Inflammatory macrophage (primary cell): ENCODE measurements at regions not wholly inside any gene's neighbourhood (a gene's known extent, or its start where the extent isn't known, plus 50 kb on each side); places are given as distances from the start of the nearest gene placed in this dataset.

Source experiments
- DNase-seq, 2 donors: peaks; one replicate each; pipeline ENCODE4 v3.0.0-alpha.2; 2020 to 2022

DNA sequence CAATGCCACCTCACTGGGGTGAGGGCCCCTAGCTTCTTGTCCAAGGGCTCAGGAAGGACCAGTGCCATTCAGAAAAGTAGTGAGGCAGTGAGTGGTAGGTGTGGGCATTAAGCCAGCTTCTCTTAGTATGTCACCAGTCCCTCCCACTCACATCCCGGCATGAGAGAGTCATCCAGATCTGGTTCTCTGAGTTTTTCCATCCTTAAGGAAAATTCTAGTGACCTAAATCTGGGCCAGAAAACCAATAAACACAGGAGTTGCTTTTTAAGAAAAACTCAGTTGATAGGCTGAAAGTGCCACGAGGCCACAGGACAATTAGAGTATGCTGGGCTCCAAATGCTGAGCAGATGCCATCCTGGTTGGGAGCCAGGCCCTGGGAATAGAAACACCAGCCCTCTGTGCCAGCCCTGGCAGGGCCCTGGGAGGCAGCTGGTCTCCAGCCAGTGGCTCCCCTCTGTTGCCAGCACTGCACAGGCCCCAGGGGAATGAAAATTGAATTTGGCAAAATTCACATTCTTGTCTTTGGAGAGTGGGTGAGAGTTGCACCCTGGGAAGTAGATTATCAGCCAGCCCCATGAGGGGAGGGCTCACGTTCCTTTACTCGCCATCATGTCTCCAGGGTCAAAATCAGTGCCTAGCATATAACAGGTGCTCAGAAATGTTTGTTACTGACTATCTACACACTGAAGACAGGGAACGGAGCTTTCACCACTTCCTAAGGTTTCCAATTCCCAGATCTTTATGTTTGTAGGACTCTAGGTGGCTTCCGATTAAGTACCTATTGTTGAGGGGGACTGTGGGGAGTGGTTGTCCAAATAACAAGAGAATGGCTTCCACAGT, 52.8 kb downstream of the FAM43A start:
- no peak for DNase-seq

DNA sequence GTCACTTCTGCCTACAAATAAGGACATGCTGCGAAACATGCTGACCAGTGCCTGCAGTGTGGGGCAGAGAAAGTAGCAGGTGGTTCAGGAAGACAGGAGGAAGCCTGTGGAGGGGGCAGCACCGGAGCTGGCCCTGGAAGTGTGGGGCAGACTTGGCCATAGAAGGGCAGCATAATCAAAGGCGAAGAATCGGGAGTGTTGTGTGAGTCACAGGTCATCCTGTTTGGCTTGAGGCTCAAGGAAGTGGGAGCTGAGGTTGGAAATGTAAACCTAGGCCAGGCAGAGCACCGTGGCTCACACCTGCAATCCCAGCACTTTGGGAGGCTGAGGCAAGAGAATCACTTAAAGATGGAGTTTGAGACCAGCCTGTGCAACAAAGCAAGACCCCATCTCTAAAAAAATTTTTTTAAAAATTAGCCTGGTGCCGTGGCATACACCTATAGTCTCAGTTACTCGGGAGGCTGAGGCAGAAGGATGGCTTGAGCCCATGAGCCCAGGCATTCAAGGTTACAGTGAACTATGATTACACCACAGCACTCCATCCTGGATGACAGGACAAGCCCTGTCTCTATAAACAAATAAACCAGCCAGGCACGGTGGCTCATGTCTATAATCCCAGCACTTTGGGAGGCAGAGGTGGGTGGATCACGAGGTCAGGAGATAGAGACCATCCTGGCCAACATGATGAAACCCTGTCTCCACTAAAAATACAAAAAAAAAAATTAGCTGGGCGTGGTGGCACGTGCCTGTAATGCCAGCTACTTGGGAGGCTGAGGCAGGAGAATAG, 54.0 kb downstream of the FAM43A start:
- DNase-seq, result no peak

DNA sequence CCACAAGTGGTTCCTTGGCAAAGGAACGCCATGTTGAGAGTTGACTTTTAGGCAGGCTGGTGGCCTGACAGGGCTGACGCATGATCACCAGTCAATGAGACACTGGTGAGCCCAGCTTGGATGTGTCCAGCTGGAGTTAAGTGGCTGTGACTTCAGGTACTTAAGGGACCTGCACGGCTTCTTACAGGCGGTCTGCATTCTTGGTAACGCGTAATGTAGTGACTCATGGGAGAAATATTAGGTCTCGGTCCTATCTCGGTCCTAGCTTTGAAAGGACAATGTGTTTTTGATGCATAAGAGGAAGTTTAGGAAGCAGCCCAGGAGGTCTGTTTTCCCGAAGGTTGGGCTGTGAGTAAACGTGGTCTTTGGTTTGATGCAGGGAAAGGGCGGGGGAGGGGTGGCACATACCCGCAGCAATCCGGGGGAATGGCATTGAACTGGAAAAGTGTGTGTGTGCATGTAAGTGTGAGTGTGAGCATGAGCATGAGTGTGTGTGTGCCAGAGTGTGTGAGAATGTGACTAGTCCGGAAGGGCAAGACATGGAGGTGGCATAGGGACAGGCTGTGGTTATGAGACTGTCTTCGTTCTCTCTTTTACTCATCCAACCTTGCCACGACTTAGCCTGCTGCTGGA, 55.3 kb downstream of the FAM43A start:
- no peak for DNase-seq

DNA sequence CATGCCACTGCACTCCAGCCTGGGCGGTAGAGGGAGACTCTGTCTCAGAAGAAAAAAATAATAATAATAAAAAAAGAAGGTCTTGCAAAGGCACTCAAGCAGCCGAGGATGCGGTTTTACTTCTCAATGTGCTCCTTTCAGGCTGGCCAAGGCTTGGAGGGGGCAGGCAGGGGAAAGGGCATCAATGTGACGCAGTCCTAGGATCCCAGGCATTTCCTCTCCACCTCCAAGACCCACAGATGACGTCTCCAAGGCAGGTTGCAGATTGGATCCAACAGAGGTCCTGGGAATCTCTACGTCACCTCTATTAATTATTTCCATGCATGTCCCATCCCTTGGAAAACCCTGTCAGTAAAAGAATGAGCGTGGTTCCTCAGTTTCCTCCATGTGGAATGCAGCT, 56.2 kb downstream of the FAM43A start:
- DNase-seq, result no peak

DNA sequence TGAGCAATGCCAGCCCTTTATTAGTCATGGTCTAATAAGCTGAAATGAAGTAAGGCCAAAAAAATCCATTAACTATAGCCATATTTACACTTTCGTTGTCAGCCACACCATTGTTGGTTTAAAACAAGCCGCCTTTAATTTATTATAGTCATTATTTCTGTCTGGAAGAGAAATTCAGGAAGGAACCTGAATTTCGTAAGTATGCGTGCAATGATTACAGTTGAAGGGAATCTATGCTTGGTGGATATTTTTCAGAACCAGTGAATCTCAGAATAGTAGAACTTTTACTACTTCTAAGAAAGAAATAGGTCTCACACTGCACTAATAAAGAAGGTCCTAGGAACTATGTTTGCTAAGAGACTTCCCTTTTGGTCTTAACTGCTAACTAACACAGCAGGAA, 59.1 kb downstream of the FAM43A start:
- peak; percentile 41 to 54 for DNase-seq

DNA sequence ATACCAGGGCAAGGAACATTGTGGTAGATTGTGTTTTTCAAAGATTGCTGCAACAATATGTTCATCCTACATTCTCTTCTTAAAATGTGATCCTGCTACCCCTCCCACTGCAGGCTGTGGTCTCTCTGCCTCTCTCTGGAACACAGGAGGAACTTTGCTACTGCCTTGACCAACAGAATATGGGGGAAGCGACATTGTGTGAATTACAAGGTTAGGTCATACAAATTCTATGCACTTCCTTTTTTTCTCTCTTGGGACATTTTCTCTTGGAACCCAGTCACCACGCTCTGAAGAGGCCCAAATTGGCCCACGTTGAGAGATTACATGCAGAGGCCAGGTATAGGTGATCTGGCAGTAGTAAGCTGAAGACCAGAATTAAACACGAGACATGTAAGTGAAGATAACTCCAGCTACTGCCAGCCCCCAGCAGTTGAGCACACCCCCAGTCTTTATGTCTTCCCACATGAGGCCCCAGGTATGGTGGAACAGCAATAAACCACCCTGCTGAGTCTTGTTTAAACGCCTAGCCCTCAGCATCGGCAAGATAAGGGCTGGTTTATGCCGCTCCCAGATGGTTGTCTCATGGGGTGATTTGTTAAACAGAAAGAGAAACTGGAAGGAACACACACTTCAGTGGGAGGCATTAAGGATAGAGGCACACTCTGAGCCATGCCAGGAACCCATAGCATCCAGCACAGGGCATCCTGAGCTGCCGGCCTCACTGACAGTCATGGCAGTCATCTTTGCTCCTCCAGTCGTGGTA, 59.9 kb downstream of the FAM43A start:
- DNase-seq, result peak; percentile 83 to 86

DNA sequence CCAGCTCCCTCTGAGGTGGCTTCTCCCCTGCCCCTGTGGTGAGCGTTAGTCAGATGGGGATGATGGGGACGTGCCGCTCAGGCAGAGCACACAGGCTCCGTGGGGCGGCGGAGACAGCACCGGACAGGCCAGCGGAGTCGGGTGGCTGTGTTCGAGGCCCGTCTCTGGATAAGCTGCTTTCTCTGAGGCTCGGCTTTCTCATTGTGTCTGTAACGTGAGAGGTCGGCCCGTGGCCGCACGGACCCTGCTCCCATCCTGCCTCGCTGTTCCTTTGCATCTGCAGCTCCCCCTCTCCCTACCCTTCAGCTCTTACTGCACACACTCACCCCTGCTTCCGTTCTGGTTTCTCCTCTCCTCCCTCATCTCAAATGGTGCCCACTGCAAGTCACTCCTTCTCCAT, 62.5 kb downstream of the FAM43A start:
- DNase-seq, result no peak

DNA sequence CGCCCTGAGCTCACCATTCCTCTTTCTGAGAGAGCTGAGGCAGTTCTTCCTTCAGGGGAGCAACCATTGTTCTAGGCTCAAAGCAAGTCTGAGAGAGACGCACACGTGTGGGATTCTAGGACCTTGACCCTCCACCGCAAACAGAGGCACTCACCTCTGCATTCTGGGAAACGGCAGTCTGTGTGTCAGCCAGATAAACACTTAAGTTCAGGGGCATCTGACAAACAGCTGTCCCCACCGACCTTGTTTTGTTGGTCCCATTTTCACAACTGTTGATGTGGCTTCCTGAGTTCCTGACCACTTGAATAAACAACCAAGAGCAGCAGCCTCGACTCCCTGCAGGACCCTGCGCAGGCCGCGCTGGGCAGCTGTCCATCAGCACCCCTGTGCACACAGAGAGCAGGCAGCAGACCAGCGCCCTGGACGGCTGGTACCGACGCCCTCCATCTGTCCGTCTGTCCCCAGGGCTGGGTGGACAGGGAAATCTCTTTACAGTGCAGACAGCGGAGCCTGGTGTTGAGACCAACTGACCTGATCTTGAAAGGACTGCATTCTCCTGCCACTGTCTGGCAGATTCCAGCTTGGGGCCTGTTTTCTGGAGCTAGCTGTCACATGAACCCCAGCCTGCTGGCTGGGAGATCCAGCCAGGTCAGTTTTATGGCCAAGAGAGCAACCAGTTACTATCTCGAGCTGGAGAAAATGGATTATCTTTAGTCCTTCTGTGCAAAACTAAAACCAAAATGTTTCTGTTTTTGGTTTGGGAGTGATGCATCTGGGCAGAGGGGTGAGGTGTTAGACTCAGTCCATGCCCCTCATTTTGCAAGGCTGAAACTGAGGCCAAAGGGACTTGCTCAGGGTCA, 64.2 kb downstream of the FAM43A start:
- no peak for DNase-seq

DNA sequence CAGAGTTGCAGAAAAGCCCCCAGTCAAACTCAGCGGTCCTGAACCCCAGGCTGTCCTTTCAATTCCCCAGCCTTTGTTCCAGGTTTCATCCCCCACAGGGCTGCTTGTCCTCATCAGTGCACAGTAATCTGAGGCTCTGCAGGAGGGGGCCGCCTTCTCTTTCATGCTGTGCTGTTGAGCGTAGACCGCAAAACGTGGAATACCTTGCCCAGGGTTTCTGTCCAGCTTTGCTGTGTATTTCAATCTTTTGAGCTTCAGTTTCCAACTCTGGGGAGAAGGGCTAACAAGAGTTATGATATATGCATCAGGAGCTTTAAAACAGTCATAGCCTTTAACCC, 64.8 kb downstream of the FAM43A start:
- no peak for DNase-seq

DNA sequence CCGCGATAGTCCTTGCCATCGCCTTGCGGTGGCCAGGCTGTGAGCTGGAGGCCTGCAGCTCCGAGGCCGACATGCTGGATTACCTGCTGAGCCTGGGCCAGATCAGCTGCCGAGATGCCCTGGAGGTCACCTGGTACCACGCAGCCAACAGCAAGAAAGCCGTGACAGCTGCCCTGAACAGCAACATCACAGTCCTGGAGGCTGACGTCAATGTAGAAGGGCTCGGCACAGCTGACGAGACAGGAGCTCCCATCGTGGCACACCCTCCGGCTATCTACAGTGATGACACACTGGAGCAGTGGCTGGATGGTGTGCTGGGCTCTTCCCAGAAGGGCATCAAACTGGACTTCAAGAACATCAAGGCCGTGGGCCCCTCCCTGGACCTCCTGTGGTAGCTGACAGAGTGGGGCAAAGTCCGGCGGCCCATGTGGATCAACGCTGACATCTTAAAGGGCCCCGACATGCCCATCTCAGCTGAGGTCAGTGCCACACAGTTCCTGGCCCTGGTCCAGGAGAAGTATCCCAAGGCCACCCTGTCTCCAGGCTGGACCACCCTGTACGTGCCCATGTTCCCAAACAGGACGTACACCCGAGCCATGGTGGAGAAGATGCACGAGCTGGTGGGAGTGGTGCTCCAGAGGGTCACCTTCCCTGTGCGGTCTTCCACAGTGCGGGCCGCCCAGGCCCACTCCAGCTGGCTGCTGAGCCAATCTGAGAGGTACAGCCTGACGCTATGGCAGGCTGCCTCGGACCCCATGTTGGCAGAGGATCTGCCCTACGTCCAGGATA, 70.2 kb downstream of the FAM43A start:
- no peak for DNase-seq

DNA sequence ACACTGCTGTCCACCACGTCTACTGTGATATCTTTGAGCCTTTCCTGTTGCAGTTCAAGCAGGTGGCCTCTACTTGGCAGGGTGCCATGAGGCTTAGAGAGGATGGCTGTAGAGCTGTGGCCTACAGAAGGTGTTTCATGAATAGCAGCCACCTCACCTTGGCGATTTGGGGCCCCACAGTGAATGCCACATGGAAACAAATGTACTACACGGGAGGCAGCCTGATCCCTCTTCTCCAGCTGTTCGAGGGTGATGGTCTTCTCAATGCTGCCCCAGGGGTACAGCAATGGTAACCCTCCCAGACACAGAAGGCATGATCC, 70.7 kb downstream of the FAM43A start:
- DNase-seq, result no peak

DNA sequence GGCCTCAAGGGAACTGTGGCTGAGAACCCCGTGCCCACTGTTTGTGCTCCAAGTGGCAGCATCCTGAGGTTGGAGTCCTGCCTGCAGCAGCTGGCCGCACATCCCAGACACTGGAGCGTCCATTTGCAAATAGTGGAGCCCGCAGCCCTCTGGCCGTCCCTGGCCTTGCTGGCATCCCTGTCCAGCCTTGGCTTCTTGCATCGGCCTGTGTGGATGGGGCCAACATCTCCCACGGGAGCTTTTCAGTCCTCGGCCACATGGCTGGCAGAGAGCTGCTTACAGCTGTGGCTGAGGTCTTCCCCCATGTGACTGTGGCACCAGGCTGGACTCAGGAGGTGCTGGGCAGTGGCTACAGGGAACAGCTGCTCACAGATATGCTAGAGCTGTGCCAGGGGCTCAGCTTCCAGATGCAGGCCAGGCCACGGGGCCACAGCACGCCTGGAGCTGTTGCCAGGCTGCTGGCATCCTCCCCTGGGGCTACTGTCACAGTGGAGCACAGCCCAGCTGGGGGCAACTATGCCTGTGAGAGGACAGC, 71.2 kb downstream of the FAM43A start:
- DNase-seq, result no peak

DNA sequence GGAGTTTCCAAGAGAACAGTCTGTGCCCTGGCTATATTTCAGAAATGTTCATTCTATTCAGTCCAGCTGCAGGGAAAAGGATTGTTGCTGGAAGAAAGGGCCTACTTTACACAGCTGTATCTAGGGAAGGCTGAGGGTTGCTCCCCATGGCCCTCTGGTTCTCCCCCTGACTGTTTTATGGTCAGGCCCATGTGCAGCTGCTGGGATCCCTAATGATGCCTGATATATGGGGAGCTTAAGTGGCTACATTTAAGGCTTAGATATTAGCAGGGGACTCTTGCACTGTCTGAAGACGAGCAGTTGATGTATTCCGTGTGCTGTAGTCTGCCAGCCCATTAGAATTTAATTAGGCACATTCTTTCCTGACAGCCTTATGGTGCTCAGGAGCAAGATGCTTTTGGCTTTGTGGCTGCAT, 72.0 kb downstream of the FAM43A start:
- DNase-seq, result no peak

DNA sequence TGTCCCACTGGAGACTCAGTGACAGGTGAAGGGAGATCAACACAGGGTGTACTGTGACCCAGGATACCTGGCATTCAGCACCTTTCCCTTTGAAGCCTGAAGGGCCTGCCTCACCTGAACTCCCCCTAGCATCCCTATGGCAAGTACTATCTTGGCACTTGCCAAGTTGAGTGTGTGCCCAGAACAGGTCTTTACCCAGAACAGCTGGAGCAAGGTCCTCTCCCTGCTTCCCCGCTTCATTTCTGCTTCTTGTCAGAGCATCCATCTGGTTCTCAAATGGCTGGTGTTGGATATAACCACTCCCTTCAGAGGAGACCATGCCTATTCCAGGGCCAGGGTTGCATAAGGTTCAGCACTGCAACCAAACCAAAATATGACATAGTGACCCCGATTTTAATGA, 73.0 kb downstream of the FAM43A start:
- DNase-seq, result no peak

DNA sequence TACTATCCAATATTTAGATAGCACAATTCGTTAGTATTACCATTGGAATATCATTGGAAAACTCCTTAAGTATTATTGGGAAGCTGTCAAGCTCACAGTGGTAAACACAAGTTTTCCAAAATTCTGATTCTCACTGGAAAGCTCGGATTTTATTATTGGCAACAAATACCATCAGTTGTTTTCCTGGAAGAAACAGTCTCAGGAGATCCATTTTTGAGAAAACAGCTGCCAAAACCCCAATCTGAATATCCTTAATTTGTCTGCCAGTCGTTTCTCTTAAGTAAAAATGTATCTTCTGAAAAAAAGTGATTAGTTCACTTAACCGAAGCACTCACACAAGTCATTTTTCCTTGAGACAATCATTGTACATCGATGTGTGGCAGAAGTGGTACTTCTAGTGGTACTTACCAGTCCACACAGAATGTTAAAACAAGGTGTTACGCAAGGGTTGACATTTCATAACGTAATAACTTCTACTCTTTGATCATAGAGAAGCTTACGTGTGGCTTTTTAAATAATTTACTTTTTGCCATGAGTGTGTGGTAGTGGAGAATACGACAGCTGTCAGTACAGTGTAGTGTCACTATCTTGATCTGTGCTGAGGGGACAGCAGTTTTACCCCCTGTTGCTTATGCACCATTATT, 74.9 kb downstream of the FAM43A start:
- DNase-seq, result peak; percentile 35 to 52

DNA sequence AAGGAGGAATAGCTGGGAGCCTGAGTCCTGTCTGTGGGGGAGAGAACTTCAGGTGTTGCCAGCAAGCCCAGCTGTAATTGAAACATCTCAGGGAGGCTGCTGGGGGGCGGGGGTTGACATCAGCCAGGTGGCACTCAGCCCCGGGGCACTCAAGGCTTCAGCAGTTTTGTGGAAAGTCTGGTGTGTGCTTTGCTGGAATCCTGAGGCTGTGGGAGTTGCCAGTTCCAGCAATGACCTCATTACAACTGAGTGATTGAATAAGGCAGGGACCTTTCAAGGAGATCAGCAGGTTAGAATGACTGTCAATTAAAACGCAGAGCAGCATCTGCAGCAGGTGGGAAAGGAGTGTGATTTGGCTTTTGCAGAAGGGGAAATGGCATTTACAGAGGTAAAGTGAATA, 75.7 kb downstream of the FAM43A start:
- no peak for DNase-seq

DNA sequence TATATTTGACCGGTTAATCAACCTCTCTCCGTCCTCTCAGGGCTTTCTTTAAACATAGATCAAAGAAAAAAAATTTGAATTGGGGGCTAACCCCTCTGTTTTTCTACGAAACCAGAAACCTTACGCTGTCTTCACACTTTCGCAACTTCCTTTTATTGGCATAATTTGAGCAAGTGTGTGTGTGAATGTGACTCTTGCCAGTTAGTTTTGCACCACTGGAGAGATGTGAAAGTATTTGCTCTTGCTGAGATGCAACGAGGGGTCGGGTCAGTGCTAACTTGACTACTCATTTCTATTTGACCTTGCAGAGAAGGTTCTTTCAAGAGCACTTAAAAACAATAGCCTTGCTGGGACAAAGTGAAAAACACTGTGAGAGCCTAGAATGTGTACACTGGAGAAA, 81.2 kb downstream of the FAM43A start:
- peak; percentile 50 to 54 for DNase-seq

DNA sequence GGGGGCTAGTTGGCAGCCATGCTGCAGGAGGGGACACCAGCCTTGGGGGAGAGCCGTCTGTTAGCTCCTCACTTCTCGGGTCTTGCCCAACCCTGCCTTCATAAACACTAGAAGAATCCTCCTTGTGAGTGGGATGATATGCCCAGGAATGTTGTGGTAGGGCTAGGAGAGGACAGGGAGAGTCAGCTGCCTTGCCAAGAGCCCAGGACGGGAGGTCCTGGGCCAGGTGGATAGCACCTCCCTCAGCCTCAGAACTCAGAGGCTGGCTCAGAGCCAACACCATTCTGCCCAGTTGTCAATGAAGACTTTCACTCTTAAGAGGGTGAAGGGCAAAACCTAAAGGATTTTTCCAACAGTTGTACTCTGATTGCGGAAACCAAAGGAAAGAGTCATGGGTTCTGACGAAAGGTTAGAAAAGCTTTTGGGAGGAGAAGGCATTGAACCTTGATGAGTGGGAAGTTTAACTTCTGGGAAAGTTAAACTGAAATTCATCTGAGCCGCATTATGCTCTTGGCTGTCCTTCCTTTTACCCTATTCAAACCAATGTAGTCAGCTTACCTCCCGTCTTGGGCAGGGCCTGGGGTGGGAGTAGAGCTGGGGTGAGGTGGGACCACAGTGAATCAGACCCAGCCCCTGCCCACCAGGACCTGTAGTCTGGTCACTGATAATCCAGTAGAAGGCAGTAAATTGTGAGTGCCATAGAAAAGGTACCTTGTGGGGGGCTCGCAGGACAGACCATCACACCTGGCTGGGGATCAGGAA, 81.9 kb downstream of the FAM43A start:
- no peak for DNase-seq

DNA sequence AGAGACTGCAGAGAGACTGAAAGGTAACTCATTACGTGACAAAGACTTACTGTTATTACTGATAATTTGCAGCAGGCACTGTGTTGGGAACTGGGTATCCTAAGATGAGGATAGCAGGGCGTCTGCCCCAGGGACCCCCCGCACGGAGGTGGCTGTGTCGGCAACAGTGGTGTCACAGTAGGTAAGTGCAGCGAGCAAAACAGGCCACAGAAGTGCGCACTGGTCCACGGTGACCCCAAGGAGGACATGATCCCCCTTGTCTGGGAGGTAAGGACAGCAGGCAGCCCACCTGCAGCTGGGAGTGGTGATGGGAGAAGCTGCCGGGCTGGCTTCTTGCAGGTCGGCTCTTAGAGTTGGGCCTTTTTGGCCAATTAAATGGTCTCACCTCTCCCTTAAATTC, 82.9 kb downstream of the FAM43A start:
- DNase-seq, result no peak
